ENCODE measurements at regions not wholly inside any gene's neighbourhood (a gene's known extent, or its start where the extent isn't known, plus 50 kb on each side); places are given as distances from the start of the nearest gene placed in this dataset.

- TF ChIP-seq CTCF (IDR thresholded peaks at IDR 0.05): no peak
- TF ChIP-seq POLR2A (IDR thresholded peaks at IDR 0.05): no peak
These were observed 550.3 kb downstream of the RAB28 start for GRCh38 chr4:12933760-12934221.

Data from right lobe of liver (tissue), 4 donors.